ENCODE measurements at regions not wholly inside any gene's neighbourhood (a gene's known extent, or its start where the extent isn't known, plus 50 kb on each side); places are given as distances from the start of the nearest gene placed in this dataset.

DNA sequence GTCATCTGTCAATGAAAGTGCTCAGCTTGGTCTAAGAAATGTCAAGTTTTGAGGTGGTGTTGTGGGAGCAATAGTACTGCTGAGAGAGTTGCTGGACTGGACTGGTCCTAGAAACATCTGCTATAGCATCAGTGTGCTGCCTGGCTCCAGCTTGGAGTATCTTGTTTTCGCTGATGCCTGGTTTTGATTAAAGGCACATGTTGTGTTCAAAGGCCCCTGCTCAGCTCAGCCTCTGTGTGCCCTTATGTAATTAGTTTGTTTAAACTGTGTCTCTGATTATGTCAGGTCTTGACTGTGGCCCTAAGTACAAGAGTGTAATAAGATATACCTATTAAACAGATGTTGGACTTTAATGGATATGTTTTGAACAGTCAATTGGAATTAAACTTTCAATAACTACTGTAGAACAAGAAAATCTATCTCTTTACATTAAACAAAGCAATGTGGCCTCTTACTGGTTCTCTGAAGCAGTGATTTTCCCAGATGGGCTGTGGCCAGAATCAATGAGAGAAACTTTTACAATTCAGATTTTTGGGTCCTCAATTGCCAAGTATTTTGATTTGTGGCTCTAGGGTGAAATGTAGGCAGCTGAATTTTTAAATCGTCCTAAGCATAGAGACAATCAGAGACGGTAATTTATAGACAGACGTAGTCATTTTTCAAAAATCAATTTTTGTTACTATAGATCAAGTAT is 668.2 kb downstream of the DHX35 start:
- CTCF ChIA-PET = interaction anchor here (1.3 kb wide), 1 partner anchor 24 kb away, joined by 3 read pairs; no protein-coding TSS in a partner anchor
- DNase-seq (ENCODE audit: extremely low spot score) = no peak
- TF ChIP-seq CTCF (IDR thresholded peaks at IDR 0.05; ENCODE audit: control extremely low read depth, extremely low read depth, low read depth, missing control alignments) = no peak
- POLR2A ChIA-PET = no interaction called here

- POLR2A ChIA-PET = no interaction called here
- no peak for DNase-seq (ENCODE audit: extremely low spot score)
- CTCF ChIA-PET = interaction anchor here (1.1 kb wide), 1 partner anchor 11 kb away, joined by 3 read pairs; no protein-coding TSS in a partner anchor
- no peak for TF ChIP-seq CTCF (IDR thresholded peaks at IDR 0.05; ENCODE audit: control extremely low read depth, extremely low read depth, low read depth, missing control alignments)
These were observed 665.6 kb downstream of the DHX35 start for GRCh38 chr20:39627765-39628164.

GRCh38 chr20:39624316-39624715 is 662.2 kb downstream of the DHX35 start:
- ChIA-PET POLR2A (no interaction called here), CTCF (no interaction called here)
- no peak for DNase-seq (ENCODE audit: extremely low spot score)
- no peak for TF ChIP-seq CTCF (IDR thresholded peaks at IDR 0.05; ENCODE audit: control extremely low read depth, extremely low read depth, low read depth, missing control alignments)

DNA sequence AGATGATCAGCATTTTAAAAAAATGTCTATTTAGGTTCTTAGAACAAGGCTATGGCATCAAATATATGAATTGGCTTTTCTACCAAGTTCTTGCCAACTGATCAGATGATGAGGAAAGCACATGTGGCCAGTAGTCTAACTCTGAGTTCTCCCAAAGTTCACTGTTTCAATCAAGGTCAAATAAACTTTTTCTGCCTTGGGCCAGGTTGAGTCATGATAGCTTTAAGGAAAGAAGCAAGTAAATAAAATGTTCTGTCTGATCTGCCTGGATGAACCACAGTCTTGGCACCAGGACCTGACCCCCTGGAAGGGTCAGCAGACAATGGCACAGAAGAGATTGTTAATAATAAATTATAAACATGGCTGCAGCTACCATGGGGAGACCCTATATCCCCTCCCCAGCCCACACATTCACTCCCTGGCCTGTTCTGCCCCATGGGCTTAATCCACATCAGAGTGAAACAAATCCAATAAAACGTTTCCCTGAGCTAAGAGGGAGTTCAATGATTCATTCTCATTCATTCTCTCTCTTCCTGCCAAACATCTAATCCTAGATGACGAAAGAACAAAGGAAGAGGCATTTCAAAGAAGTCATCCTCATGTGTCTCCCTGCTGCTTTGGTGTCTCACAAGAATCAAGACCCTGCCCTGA is 661.6 kb downstream of the DHX35 start:
- POLR2A ChIA-PET = no interaction called here
- no peak for DNase-seq (ENCODE audit: extremely low spot score)
- CTCF ChIA-PET = no interaction called here
- no peak for TF ChIP-seq CTCF (IDR thresholded peaks at IDR 0.05; ENCODE audit: control extremely low read depth, extremely low read depth, low read depth, missing control alignments)

DNA sequence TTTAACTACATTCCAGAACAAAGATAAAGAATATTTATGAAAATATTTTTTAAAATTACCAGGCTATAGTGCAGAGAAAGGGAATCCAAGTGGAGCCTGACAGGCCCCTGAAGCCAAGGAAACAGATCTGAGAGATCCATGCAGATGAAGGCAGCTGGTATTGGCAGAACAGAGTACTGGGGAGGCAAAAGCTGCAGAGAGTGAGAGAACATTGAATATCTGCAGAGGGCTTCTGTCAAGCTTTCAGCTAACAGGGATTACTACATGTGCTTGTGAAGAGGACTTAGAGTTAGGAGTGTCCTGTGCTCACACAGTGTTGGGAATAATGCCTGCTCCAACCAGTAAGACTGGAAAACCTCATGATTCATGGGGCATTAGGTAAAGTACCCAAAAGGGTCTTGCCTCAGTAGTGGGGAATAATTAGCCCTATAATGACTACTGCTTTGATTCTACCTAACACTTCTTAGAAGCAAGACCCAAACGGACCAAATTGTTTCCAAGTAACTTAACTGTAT is 657.2 kb downstream of the DHX35 start:
- CTCF ChIA-PET = no interaction called here
- POLR2A ChIA-PET = no interaction called here
- no peak for TF ChIP-seq CTCF (IDR thresholded peaks at IDR 0.05; ENCODE audit: control extremely low read depth, extremely low read depth, low read depth, missing control alignments)
- no peak for DNase-seq (ENCODE audit: extremely low spot score)

GRCh38 chr20:39611901-39612300 is 649.8 kb downstream of the DHX35 start:
- ChIA-PET POLR2A (no interaction called here), CTCF (no interaction called here)
- no peak for TF ChIP-seq CTCF (IDR thresholded peaks at IDR 0.05; ENCODE audit: control extremely low read depth, extremely low read depth, low read depth, missing control alignments)
- no peak for DNase-seq (ENCODE audit: extremely low spot score)

All from GM10248 (cell line).